ENCODE measurements at regions not wholly inside any gene's neighbourhood (a gene's known extent, or its start where the extent isn't known, plus 50 kb on each side); places are given as distances from the start of the nearest gene placed in this dataset.
A peak's percentile ranks its signal among the peaks of the same experiment; 100 is the strongest.

DNA sequence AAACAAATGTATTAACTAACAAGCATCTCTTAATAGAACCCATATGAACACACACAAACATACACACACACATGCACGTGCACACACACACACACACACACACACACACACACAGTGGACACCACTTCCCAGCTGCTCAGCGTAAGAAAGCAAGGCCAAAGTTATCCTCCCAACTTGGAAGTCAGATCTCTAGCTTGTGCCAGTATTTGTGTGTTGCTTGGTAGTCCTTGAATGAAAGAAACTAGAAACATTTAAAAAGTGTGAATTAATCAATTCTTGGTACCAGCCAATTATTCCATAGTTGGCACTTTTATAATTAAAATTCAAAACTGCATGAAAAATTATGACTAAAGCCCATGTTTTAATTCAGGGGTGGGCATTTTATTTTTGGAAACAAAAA, 178.1 kb downstream of the TMEM161B start:
- Histone ChIP-seq H3K27ac (ENCODE audit: insufficient read depth, low read length) (no peak overlapping the region), H3K27me3 (ENCODE audit: control insufficient read depth, insufficient read depth, low read length) (no peaks in the 10 kb centered on the region), H4K20me1 (ENCODE audit: control insufficient read depth, extremely low read depth, insufficient read depth, low read length) (no peaks in the 10 kb centered on the region), H3K36me3 (ENCODE audit: control insufficient read depth, insufficient read depth, low read length) (no peaks in the 10 kb centered on the region), H3K4me1 (ENCODE audit: control insufficient read depth, extremely low read depth, insufficient read depth, low read length) (no peaks in the 10 kb centered on the region), H3K4me3 (replicated peaks in 1 of 4; ENCODE audit: control extremely low read depth in 1 of 4, insufficient read depth in 1 of 4, low read depth in 3 of 4, low read length in 4 of 4) (no peak overlapping the region), H3K9ac (ENCODE audit: insufficient read depth, low read length) (no peak overlapping the region), H3K4me2 (ENCODE audit: extremely low read depth, insufficient read depth, low read length) (no peak overlapping the region), H3K79me2 (ENCODE audit: control insufficient read depth, insufficient read depth, low read length) (no peaks in the 10 kb centered on the region), H3K9me3 (ENCODE audit: control insufficient read depth, insufficient read depth, low read depth, low read length) (no peaks in the 10 kb centered on the region), H2AFZ (ENCODE audit: low read length) (no peak overlapping the region)
- DNase-seq (ENCODE audit: low read depth in 2 of 2): no peak
- TF ChIP-seq EZH2 (IDR thresholded peaks at IDR 0.05; ENCODE audit: low read length, missing control alignments): no peak
- TF ChIP-seq, protein P1, sequence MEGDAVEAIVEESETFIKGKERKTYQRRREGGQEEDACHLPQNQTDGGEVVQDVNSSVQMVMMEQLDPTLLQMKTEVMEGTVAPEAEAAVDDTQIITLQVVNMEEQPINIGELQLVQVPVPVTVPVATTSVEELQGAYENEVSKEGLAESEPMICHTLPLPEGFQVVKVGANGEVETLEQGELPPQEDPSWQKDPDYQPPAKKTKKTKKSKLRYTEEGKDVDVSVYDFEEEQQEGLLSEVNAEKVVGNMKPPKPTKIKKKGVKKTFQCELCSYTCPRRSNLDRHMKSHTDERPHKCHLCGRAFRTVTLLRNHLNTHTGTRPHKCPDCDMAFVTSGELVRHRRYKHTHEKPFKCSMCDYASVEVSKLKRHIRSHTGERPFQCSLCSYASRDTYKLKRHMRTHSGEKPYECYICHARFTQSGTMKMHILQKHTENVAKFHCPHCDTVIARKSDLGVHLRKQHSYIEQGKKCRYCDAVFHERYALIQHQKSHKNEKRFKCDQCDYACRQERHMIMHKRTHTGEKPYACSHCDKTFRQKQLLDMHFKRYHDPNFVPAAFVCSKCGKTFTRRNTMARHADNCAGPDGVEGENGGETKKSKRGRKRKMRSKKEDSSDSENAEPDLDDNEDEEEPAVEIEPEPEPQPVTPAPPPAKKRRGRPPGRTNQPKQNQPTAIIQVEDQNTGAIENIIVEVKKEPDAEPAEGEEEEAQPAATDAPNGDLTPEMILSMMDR (conservative IDR thresholded peaks at IDR 0.05 in 1 of 2, IDR thresholded peaks at IDR 0.05 in 1 of 2; ENCODE audit: low read depth in 1 of 2, low read length in 2 of 2): no peak

DNA sequence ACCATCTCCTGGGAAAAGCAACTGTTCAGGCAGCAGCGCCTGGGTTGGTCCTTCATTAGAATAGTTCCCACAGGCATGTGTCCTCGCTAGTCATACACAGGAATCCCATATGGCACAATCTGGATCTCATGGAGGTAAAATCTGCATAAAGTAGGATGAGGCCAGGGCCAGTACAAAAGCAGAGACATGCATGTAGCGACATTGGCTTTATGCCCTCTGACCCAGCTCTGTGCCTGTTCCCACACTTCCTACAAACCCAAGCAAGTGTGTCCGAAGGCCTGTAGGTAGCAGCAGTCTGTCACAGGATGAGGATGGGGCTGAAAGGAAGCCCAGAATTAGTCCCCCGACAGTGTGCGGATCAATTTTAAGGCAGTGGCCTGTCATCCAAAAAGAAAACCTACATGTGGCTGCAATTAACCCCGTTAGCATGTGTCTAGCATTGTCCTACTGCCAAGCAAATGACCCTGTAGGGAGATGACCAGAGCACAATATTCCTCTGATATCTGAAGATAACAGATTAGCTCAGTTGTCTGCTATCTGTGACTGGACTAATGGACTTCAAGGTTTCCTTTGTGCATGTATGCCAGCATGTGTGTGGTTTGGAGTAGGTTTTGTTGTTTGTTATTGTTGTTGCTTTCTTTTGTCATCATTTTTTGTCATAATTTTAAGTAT, 178.8 kb downstream of the TMEM161B start:
- TF ChIP-seq, protein P1 (conservative IDR thresholded peaks at IDR 0.05 in 1 of 2, IDR thresholded peaks at IDR 0.05 in 1 of 2; ENCODE audit: low read depth in 1 of 2, low read length in 2 of 2): no peak
- TF ChIP-seq EZH2 (IDR thresholded peaks at IDR 0.05; ENCODE audit: low read length, missing control alignments): no peak
- no peak overlapping the region for H3K4me3 ChIP-seq (replicated peaks in 1 of 4; ENCODE audit: control extremely low read depth in 1 of 4, insufficient read depth in 1 of 4, low read depth in 3 of 4, low read length in 4 of 4)
- no peaks in the 10 kb centered on the region for H3K4me1 ChIP-seq (ENCODE audit: control insufficient read depth, extremely low read depth, insufficient read depth, low read length)
- H2AFZ ChIP-seq (ENCODE audit: low read length): no peak overlapping the region
- H3K36me3 ChIP-seq (ENCODE audit: control insufficient read depth, insufficient read depth, low read length): no peaks in the 10 kb centered on the region
- no peak overlapping the region for H3K4me2 ChIP-seq (ENCODE audit: extremely low read depth, insufficient read depth, low read length)
- no peaks in the 10 kb centered on the region for H3K9me3 ChIP-seq (ENCODE audit: control insufficient read depth, insufficient read depth, low read depth, low read length)
- no peak overlapping the region for H3K27ac ChIP-seq (ENCODE audit: insufficient read depth, low read length)
- H3K9ac ChIP-seq (ENCODE audit: insufficient read depth, low read length): no peak overlapping the region
- no peak for DNase-seq (ENCODE audit: low read depth in 2 of 2)
- H3K79me2 ChIP-seq (ENCODE audit: control insufficient read depth, insufficient read depth, low read length): no peaks in the 10 kb centered on the region
- no peaks in the 10 kb centered on the region for H4K20me1 ChIP-seq (ENCODE audit: control insufficient read depth, extremely low read depth, insufficient read depth, low read length)
- H3K27me3 ChIP-seq (ENCODE audit: control insufficient read depth, insufficient read depth, low read length): no peaks in the 10 kb centered on the region

DNA sequence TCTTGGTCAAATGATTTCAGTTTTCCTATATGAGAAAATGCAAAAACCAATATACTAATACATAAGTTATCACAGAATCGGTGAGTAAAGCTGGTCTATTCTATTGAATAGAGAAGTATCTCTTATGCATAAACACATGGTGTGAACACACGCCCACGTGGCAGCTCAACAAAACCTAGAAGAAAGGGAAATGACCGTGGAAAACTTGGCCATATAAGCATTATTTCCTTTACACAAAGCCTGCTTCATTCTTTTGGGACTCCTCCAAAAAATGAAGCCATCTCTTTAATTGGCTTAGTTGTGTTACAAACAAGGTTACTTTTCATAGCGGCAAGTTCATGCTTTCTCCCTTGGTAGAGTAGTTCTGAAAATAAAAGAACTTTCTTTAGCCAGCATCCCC, 183.2 kb downstream of the TMEM161B start:
- no peak overlapping the region for H3K9ac ChIP-seq (ENCODE audit: insufficient read depth, low read length)
- H3K27me3 ChIP-seq (ENCODE audit: control insufficient read depth, insufficient read depth, low read length): no peaks in the 10 kb centered on the region
- no peak overlapping the region for H3K4me2 ChIP-seq (ENCODE audit: extremely low read depth, insufficient read depth, low read length)
- H2AFZ ChIP-seq (ENCODE audit: low read length): no peak overlapping the region
- no peaks in the 10 kb centered on the region for H4K20me1 ChIP-seq (ENCODE audit: control insufficient read depth, extremely low read depth, insufficient read depth, low read length)
- H3K4me1 ChIP-seq (ENCODE audit: control insufficient read depth, extremely low read depth, insufficient read depth, low read length): no peaks in the 10 kb centered on the region
- TF ChIP-seq, protein P1 (conservative IDR thresholded peaks at IDR 0.05 in 1 of 2, IDR thresholded peaks at IDR 0.05 in 1 of 2; ENCODE audit: low read depth in 1 of 2, low read length in 2 of 2): no peak
- TF ChIP-seq EZH2 (IDR thresholded peaks at IDR 0.05; ENCODE audit: low read length, missing control alignments): no peak
- no peak overlapping the region for H3K27ac ChIP-seq (ENCODE audit: insufficient read depth, low read length)
- peak in 1 of 2 donors; percentile 4 for DNase-seq (ENCODE audit: low read depth in 2 of 2)
- H3K79me2 ChIP-seq (ENCODE audit: control insufficient read depth, insufficient read depth, low read length): no peaks in the 10 kb centered on the region
- H3K4me3 ChIP-seq (replicated peaks in 1 of 4; ENCODE audit: control extremely low read depth in 1 of 4, insufficient read depth in 1 of 4, low read depth in 3 of 4, low read length in 4 of 4): no peak overlapping the region
- no peaks in the 10 kb centered on the region for H3K9me3 ChIP-seq (ENCODE audit: control insufficient read depth, insufficient read depth, low read depth, low read length)
- no peaks in the 10 kb centered on the region for H3K36me3 ChIP-seq (ENCODE audit: control insufficient read depth, insufficient read depth, low read length)
